HCT116 (cell line): ENCODE measurements at regions not wholly inside any gene's neighbourhood (a gene's known extent, or its start where the extent isn't known, plus 50 kb on each side); places are given as distances from the start of the nearest gene placed in this dataset.

ENCODE experiments used
- CTCF ChIP-seq, 3 experiments: fragments of 200-600 bp in 1 of 3; sonication (generic) in 1 of 3; IDR thresholded peaks in 2 of 3; conservative IDR thresholded peaks in 1 of 3; 2 replicates each; pipeline ENCODE4 v1.5.1; 2012 to 2017; ENCODE audit warnings: low read depth in 2 of 3, low read length in 2 of 3, antibody characterized with exemption in 1 of 3, borderline replicate concordance in 1 of 3, control low read depth in 1 of 3, mild to moderate bottlenecking in 1 of 3, mixed read lengths in 1 of 3, mixed run types in 1 of 3, moderate library complexity in 1 of 3; ENCODE audit not compliant: insufficient read depth in 1 of 3
- REST ChIP-seq: IDR thresholded peaks from 2 replicates; pipeline ENCODE4 v1.6.1; 2012; ENCODE audit warnings: low read depth
- ZNF274 ChIP-seq: fragments of 200-500 bp; sonication (Bioruptor generic); IDR thresholded peaks from 2 replicates; pipeline ENCODE4 v1.6.1; 2014; ENCODE audit warnings: mild to moderate bottlenecking, low read depth, low read length, inconsistent platforms

- TF ChIP-seq CTCF (IDR thresholded peaks at IDR 0.05 in 2 of 3, conservative IDR thresholded peaks at IDR 0.05 in 1 of 3; ENCODE audit: borderline replicate concordance in 1 of 3, insufficient read depth in 1 of 3, low read depth in 2 of 3, low read length in 2 of 3) = no peak
- no peak for TF ChIP-seq ZNF274
- no peak for TF ChIP-seq REST
Observed at GRCh38 chr4:59409647-59410046, 1790.5 kb upstream of the ADGRL3 start.
